Hepatocyte (in vitro differentiated cells): ENCODE measurements at regions not wholly inside any gene's neighbourhood (a gene's known extent, or its start where the extent isn't known, plus 50 kb on each side); places are given as distances from the start of the nearest gene placed in this dataset.

Source experiments
- DNase-seq: peaks from one replicate; pipeline ENCODE4 v3.0.0-alpha.2; 2016; ENCODE audit warnings: low spot score
- H2AFZ ChIP-seq: fragments of 200-600 bp; sonication (generic); 2 replicates; pipeline ENCODE4 v1.6.0; 2016; ENCODE audit warnings: antibody characterized with exemption, mild to moderate bottlenecking
- H3K27ac ChIP-seq: fragments of 200-600 bp; sonication (generic); 2 replicates; pipeline ENCODE4 v1.5.1; 2016; ENCODE audit warnings: mild to moderate bottlenecking
- H3K27me3 ChIP-seq: fragments of 200-600 bp; sonication (generic); 2 replicates; pipeline ENCODE4 v1.6.1; 2016
- H3K36me3 ChIP-seq: fragments of 200-600 bp; sonication (generic); replicated peaks from 2 replicates; pipeline ENCODE4 v1.5.1; 2016; ENCODE audit warnings: low read depth; ENCODE audit not compliant: insufficient read depth
- H3K4me1 ChIP-seq: fragments of 200-600 bp; sonication (generic); 2 replicates; pipeline ENCODE4 v1.5.1; 2016; ENCODE audit warnings: mild to moderate bottlenecking, moderate library complexity; ENCODE audit not compliant: insufficient read depth
- H3K4me2 ChIP-seq: fragments of 200-600 bp; sonication (generic); 2 replicates; pipeline ENCODE4 v1.6.0; 2016
- H3K4me3 ChIP-seq: fragments of 200-600 bp; sonication (generic); 2 replicates; pipeline ENCODE4 v1.5.1; 2016; ENCODE audit warnings: mild to moderate bottlenecking
- H3K79me2 ChIP-seq: fragments of 200-600 bp; sonication (generic); 2 replicates; pipeline ENCODE4 v1.6.0; 2017; ENCODE audit warnings: mild to moderate bottlenecking
- H3K9me2 ChIP-seq: fragments of 200-600 bp; sonication (generic); replicated peaks from 2 replicates; pipeline ENCODE4 v1.6.0; 2017; ENCODE audit warnings: mild to moderate bottlenecking; ENCODE audit not compliant: insufficient read depth
- H3K9me3 ChIP-seq: fragments of 200-600 bp; sonication (generic); 2 replicates; pipeline ENCODE4 v1.5.1; 2016; ENCODE audit warnings: low read depth, mild to moderate bottlenecking
- H4K20me1 ChIP-seq: fragments of 200-600 bp; sonication (generic); 2 replicates; pipeline ENCODE4 v1.6.0; 2016; ENCODE audit warnings: mild to moderate bottlenecking; ENCODE audit not compliant: insufficient read depth, poor library complexity, severe bottlenecking
- EZH2 ChIP-seq: fragments of 200-600 bp; sonication (generic); IDR thresholded peaks from 2 replicates; pipeline ENCODE4 v1.6.1; 2016; ENCODE audit warnings: antibody characterized with exemption, mild to moderate bottlenecking, borderline replicate concordance
- EZH2phosphoT487 ChIP-seq: fragments of 200-600 bp; sonication (generic); IDR thresholded peaks from one replicate; pipeline ENCODE4 v1.6.1; 2018; ENCODE audit warnings: antibody characterized with exemption, mild to moderate bottlenecking, low read depth, moderate library complexity; ENCODE audit not compliant: unreplicated experiment, severe bottlenecking
- WGBS: methylation state at CpG from one replicate; pipeline ENCODE4 v1.1.6; 2016; ENCODE audit warnings: low lambda C conversion rate; ENCODE audit errors: missing lambda C conversion rate; 5-methylcytosine and 5-hydroxymethylcytosine counted together
- TF ChIP-seq, protein P1 (sequence below): fragments of 200-600 bp; sonication (generic); IDR thresholded peaks from 2 replicates; pipeline ENCODE4 v1.5.1; 2016; ENCODE audit warnings: antibody characterized with exemption, mild to moderate bottlenecking; ENCODE audit not compliant: poor library complexity

GRCh38 chr9:91103931-91104330 lies 257.8 kb downstream of the AUH start:
- DNase-seq = no peak
- Histone ChIP-seq H3K4me3 (no peak overlapping the region), H3K36me3 (no peaks in the 10 kb centered on the region), H2AFZ (no peak overlapping the region), H3K9me2 (no peaks in the 10 kb centered on the region), H3K4me2 (no peak overlapping the region), H3K27ac (no peak overlapping the region), H3K4me1 (peaks cover 10% of the 10 kb centered on the region), H3K79me2 (no peaks in the 10 kb centered on the region), H3K9me3 (no peaks in the 10 kb centered on the region), H4K20me1 (no peaks in the 10 kb centered on the region), H3K27me3 (no peaks in the 10 kb centered on the region)
- TF ChIP-seq, protein P1, sequence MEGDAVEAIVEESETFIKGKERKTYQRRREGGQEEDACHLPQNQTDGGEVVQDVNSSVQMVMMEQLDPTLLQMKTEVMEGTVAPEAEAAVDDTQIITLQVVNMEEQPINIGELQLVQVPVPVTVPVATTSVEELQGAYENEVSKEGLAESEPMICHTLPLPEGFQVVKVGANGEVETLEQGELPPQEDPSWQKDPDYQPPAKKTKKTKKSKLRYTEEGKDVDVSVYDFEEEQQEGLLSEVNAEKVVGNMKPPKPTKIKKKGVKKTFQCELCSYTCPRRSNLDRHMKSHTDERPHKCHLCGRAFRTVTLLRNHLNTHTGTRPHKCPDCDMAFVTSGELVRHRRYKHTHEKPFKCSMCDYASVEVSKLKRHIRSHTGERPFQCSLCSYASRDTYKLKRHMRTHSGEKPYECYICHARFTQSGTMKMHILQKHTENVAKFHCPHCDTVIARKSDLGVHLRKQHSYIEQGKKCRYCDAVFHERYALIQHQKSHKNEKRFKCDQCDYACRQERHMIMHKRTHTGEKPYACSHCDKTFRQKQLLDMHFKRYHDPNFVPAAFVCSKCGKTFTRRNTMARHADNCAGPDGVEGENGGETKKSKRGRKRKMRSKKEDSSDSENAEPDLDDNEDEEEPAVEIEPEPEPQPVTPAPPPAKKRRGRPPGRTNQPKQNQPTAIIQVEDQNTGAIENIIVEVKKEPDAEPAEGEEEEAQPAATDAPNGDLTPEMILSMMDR = no peak
- TF ChIP-seq EZH2phosphoT487 (no peak), EZH2 (no peak)
- 100% methylated on average over 1 of the region's 1 CpG for WGBS

GRCh38 chr9:91106415-91107081 lies 255.2 kb downstream of the AUH start:
- peaks cover 4% of the 10 kb centered on the region for H3K9me3 ChIP-seq
- no peak for DNase-seq
- H3K27ac ChIP-seq = no peak overlapping the region
- TF ChIP-seq EZH2 = no peak
- TF ChIP-seq EZH2phosphoT487 = no peak
- TF ChIP-seq, protein P1 = no peak
- no peak overlapping the region for H3K4me2 ChIP-seq
- 97% methylated on average over 9 of the region's 9 CpGs for WGBS
- no peaks in the 10 kb centered on the region for H3K79me2 ChIP-seq
- H3K4me3 ChIP-seq = no peak overlapping the region
- no peaks in the 10 kb centered on the region for H3K27me3 ChIP-seq
- no peaks in the 10 kb centered on the region for H3K36me3 ChIP-seq
- H3K9me2 ChIP-seq = no peaks in the 10 kb centered on the region
- no peaks in the 10 kb centered on the region for H3K4me1 ChIP-seq
- H2AFZ ChIP-seq = no peak overlapping the region
- no peaks in the 10 kb centered on the region for H4K20me1 ChIP-seq

GRCh38 chr9:91111226-91111625 lies 250.5 kb downstream of the AUH start:
- Histone ChIP-seq H3K9me2 (no peaks in the 10 kb centered on the region), H3K27me3 (no peaks in the 10 kb centered on the region), H4K20me1 (no peaks in the 10 kb centered on the region), H3K27ac (no peak overlapping the region), H3K9me3 (peaks cover 4% of the 10 kb centered on the region), H3K4me3 (no peak overlapping the region), H2AFZ (no peak overlapping the region), H3K36me3 (no peaks in the 10 kb centered on the region), H3K4me2 (no peak overlapping the region), H3K79me2 (no peaks in the 10 kb centered on the region), H3K4me1 (no peaks in the 10 kb centered on the region)
- TF ChIP-seq EZH2phosphoT487 (no peak), EZH2 (no peak)
- TF ChIP-seq, protein P1 = no peak
- DNase-seq = no peak

GRCh38 chr9:91111876-91112275 lies 249.8 kb downstream of the AUH start:
- H3K4me1 ChIP-seq = no peaks in the 10 kb centered on the region
- TF ChIP-seq EZH2 (no peak), EZH2phosphoT487 (no peak)
- TF ChIP-seq, protein P1 = no peak
- no peak overlapping the region for H3K4me2 ChIP-seq
- no peaks in the 10 kb centered on the region for H4K20me1 ChIP-seq
- no peaks in the 10 kb centered on the region for H3K27me3 ChIP-seq
- 93% methylated on average over 6 of the region's 6 CpGs for WGBS
- H3K4me3 ChIP-seq = no peak overlapping the region
- H3K9me2 ChIP-seq = no peaks in the 10 kb centered on the region
- H3K9me3 ChIP-seq = peaks cover 4% of the 10 kb centered on the region
- no peak for DNase-seq
- no peak overlapping the region for H2AFZ ChIP-seq
- no peaks in the 10 kb centered on the region for H3K36me3 ChIP-seq
- no peaks in the 10 kb centered on the region for H3K79me2 ChIP-seq
- no peak overlapping the region for H3K27ac ChIP-seq
